ENCODE measurements at regions not wholly inside any gene's neighbourhood (a gene's known extent, or its start where the extent isn't known, plus 50 kb on each side); places are given as distances from the start of the nearest gene placed in this dataset.

GRCh38 chr18:78818961-78819360 is 160.7 kb upstream of the SALL3 start:
- Histone ChIP-seq H3K4me3 (IDR thresholded peaks at IDR 0.05; ENCODE audit: insufficient read depth, low read depth, low read length) (no peak overlapping the region), H3K36me3 (ENCODE audit: insufficient read depth) (no peaks in the 10 kb centered on the region), H3K27me3 (ENCODE audit: insufficient read depth, low read depth) (no peaks in the 10 kb centered on the region), H3K4me2 (no peak overlapping the region), H3K4me1 (ENCODE audit: low read depth, poor library complexity, severe bottlenecking) (no peaks in the 10 kb centered on the region), H4K20me1 (ENCODE audit: insufficient read depth) (no peaks in the 10 kb centered on the region), H3K79me2 (ENCODE audit: insufficient read depth, low read depth) (no peaks in the 10 kb centered on the region), H2AFZ (ENCODE audit: low read depth) (no peak overlapping the region), H3K27ac (no peak overlapping the region), H3K9ac (no peak overlapping the region)
- TF ChIP-seq CTCF (conservative IDR thresholded peaks at IDR 0.05; ENCODE audit: low read depth, low read length) = no peak

GRCh38 chr18:78820161-78820834 is 159.3 kb upstream of the SALL3 start:
- Histone ChIP-seq H3K36me3 (ENCODE audit: insufficient read depth) (no peaks in the 10 kb centered on the region), H3K9ac (no peak overlapping the region), H4K20me1 (ENCODE audit: insufficient read depth) (no peaks in the 10 kb centered on the region), H2AFZ (ENCODE audit: low read depth) (no peak overlapping the region), H3K4me3 (IDR thresholded peaks at IDR 0.05; ENCODE audit: insufficient read depth, low read depth, low read length) (no peak overlapping the region), H3K27ac (no peak overlapping the region), H3K4me1 (ENCODE audit: low read depth, poor library complexity, severe bottlenecking) (no peaks in the 10 kb centered on the region), H3K4me2 (no peak overlapping the region), H3K27me3 (ENCODE audit: insufficient read depth, low read depth) (no peaks in the 10 kb centered on the region), H3K79me2 (ENCODE audit: insufficient read depth, low read depth) (no peaks in the 10 kb centered on the region)
- no peak for TF ChIP-seq CTCF (conservative IDR thresholded peaks at IDR 0.05; ENCODE audit: low read depth, low read length)

GRCh38 chr18:78821396-78821795 is 158.2 kb upstream of the SALL3 start:
- H3K9ac ChIP-seq = no peak overlapping the region
- no peaks in the 10 kb centered on the region for H3K4me1 ChIP-seq (ENCODE audit: low read depth, poor library complexity, severe bottlenecking)
- no peak overlapping the region for H2AFZ ChIP-seq (ENCODE audit: low read depth)
- H3K27ac ChIP-seq = no peak overlapping the region
- no peaks in the 10 kb centered on the region for H3K36me3 ChIP-seq (ENCODE audit: insufficient read depth)
- H4K20me1 ChIP-seq (ENCODE audit: insufficient read depth) = no peaks in the 10 kb centered on the region
- no peaks in the 10 kb centered on the region for H3K27me3 ChIP-seq (ENCODE audit: insufficient read depth, low read depth)
- TF ChIP-seq CTCF (conservative IDR thresholded peaks at IDR 0.05; ENCODE audit: low read depth, low read length) = no peak
- H3K79me2 ChIP-seq (ENCODE audit: insufficient read depth, low read depth) = no peaks in the 10 kb centered on the region
- H3K4me3 ChIP-seq (IDR thresholded peaks at IDR 0.05; ENCODE audit: insufficient read depth, low read depth, low read length) = no peak overlapping the region
- no peak overlapping the region for H3K4me2 ChIP-seq

GRCh38 chr18:78822171-78822948 is 157.3 kb upstream of the SALL3 start:
- no peaks in the 10 kb centered on the region for H3K27me3 ChIP-seq (ENCODE audit: insufficient read depth, low read depth)

More at GRCh38 chr18:78822171-78822948, 157.3 kb upstream of the SALL3 start:
- Histone ChIP-seq H3K4me1 (ENCODE audit: low read depth, poor library complexity, severe bottlenecking) (no peaks in the 10 kb centered on the region), H4K20me1 (ENCODE audit: insufficient read depth) (no peaks in the 10 kb centered on the region), H3K36me3 (ENCODE audit: insufficient read depth) (no peaks in the 10 kb centered on the region), H2AFZ (ENCODE audit: low read depth) (no peak overlapping the region), H3K27ac (no peak overlapping the region), H3K9ac (no peak overlapping the region), H3K4me2 (no peak overlapping the region), H3K79me2 (ENCODE audit: insufficient read depth, low read depth) (no peaks in the 10 kb centered on the region), H3K4me3 (IDR thresholded peaks at IDR 0.05; ENCODE audit: insufficient read depth, low read depth, low read length) (no peak overlapping the region)
- TF ChIP-seq CTCF (conservative IDR thresholded peaks at IDR 0.05; ENCODE audit: low read depth, low read length) = no peak

Data from KMS-11 (cell line).